ENCODE measurements at regions not wholly inside any gene's neighbourhood (a gene's known extent, or its start where the extent isn't known, plus 50 kb on each side); places are given as distances from the start of the nearest gene placed in this dataset.

DNA sequence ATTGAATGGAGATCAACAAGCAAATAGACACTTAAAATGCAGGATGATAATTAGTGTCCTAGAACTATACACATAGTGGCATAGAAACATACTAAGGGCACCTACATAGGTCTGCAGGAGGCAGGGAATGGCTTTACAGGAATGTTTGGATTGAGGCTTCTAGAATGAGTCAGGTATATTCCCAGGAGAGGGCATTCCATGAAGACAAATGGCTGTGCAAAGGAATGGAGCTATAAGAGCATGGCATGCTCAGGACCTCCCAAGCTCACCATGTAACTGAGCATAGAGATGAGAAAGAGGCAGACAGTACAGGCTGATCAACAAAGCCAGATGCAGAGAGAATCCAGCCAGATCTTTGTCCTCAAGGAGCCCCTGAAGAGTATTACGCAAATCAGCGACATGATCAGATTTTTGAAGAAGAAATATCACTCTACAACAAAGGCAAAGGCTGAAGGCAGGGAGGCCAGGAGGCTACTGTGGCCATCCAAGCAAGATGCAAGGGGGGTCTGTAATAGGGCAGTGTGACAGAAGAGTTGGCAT lies 211.1 kb upstream of the MTNR1B start:
- no peak overlapping the region for H3K4me3 ChIP-seq (ENCODE audit: low read depth, poor library complexity, severe bottlenecking)
- no peak for DNase-seq (ENCODE audit: low spot score in 2 of 2)
- TF ChIP-seq, protein P1, sequence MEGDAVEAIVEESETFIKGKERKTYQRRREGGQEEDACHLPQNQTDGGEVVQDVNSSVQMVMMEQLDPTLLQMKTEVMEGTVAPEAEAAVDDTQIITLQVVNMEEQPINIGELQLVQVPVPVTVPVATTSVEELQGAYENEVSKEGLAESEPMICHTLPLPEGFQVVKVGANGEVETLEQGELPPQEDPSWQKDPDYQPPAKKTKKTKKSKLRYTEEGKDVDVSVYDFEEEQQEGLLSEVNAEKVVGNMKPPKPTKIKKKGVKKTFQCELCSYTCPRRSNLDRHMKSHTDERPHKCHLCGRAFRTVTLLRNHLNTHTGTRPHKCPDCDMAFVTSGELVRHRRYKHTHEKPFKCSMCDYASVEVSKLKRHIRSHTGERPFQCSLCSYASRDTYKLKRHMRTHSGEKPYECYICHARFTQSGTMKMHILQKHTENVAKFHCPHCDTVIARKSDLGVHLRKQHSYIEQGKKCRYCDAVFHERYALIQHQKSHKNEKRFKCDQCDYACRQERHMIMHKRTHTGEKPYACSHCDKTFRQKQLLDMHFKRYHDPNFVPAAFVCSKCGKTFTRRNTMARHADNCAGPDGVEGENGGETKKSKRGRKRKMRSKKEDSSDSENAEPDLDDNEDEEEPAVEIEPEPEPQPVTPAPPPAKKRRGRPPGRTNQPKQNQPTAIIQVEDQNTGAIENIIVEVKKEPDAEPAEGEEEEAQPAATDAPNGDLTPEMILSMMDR (IDR thresholded peaks at IDR 0.05): no peak
- no peak for TF ChIP-seq POLR2A (IDR thresholded peaks at IDR 0.05)
- intact Hi-C loops (cut with DNase I; ENCODE audit: low total_unique reads): no loop called here
- WGBS, 2 donors: 84 to 96% methylated on average over 2 of the region's 2 CpGs

DNA sequence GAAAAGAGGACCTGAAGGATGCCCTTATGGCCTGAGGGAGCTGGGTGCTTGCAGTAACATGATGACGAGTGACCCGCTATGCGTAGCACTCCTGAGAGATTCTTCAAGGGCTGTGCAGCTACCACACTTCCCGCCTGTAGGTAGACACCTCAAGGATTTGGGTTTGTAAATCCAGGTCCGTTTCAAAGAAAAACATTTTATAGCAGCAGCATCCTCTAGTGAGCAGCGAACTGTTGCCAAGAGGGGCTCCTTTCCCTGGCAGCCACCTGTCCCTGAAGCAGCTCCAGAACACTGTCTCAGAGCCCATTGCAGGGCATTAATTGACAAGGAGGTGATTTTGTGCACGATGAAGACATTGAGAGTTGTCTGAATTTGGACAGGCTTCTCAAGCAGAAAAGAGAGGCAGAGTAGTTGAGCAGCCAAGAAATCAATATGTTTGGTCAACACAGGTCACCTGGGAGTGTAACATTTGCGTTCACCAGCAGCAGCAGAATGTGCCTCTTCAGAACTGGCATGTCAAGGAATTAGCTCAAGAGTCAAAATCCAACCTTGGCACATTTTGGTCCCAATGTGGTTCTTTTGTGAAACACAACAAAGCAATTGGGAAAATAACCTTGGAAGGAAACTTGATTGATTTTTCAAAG lies 209.8 kb upstream of the MTNR1B start:
- no peak for DNase-seq (ENCODE audit: low spot score in 2 of 2)
- intact Hi-C loops (cut with DNase I; ENCODE audit: low total_unique reads): no loop called here
- 86 to 89% methylated on average over 8 of the region's 8 CpGs for WGBS, 2 donors
- TF ChIP-seq, protein P1 (IDR thresholded peaks at IDR 0.05): no peak
- no peak for TF ChIP-seq POLR2A (IDR thresholded peaks at IDR 0.05)
- H3K4me3 ChIP-seq (ENCODE audit: low read depth, poor library complexity, severe bottlenecking): no peak overlapping the region

DNA sequence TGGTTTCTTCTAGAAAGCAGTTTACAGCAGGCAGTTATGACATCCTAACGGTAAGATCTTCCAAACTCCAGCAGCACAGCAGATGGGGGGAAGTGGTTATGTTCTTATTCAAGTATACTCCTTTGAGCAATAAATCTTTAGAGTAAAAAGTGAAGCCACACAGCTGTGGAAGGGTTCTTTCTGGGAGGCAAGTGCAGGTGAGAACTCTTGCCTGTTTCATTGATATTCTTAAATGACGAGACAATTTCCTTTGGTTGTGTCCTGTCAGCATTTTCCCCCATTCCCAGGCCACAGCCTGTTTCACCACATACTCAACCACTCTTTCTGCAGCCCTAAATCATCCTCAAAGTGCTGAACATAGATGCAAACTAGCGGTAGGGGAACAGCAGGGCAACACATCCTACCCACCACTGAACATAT lies 207.3 kb upstream of the MTNR1B start:
- no peak for TF ChIP-seq POLR2A (IDR thresholded peaks at IDR 0.05)
- TF ChIP-seq, protein P1 (IDR thresholded peaks at IDR 0.05): no peak
- 56 to 69% methylated on average over 3 of the region's 3 CpGs for WGBS, 2 donors
- DNase-seq (ENCODE audit: low spot score in 2 of 2): no peak
- H3K4me3 ChIP-seq (ENCODE audit: low read depth, poor library complexity, severe bottlenecking): no peak overlapping the region
- intact Hi-C loops (cut with DNase I; ENCODE audit: low total_unique reads): no loop called here

DNA sequence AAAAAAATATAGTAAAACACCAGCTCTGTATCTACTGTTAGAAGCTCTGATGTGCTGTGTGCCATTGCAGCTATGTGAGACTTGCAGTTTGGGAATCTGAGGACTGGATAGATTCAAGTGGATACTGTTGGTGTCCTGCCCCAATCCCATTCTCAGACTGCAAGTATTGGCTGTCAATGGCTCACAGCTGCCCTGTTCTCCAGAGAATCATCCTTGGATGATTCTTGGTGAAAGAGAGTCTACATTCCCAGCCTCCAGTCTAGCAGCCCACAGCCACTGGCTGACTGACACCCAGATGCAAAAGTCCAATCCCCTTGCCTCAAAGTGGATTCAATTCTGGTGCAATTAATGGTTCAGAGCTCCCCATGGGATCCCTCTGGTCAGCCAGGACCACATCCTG lies 206.1 kb upstream of the MTNR1B start:
- DNase-seq (ENCODE audit: low spot score in 2 of 2): no peak
- H3K4me3 ChIP-seq (ENCODE audit: low read depth, poor library complexity, severe bottlenecking): no peak overlapping the region
- intact Hi-C loops (cut with DNase I; ENCODE audit: low total_unique reads): no loop called here
- TF ChIP-seq, protein P1 (IDR thresholded peaks at IDR 0.05): no peak
- no peak for TF ChIP-seq POLR2A (IDR thresholded peaks at IDR 0.05)

DNA sequence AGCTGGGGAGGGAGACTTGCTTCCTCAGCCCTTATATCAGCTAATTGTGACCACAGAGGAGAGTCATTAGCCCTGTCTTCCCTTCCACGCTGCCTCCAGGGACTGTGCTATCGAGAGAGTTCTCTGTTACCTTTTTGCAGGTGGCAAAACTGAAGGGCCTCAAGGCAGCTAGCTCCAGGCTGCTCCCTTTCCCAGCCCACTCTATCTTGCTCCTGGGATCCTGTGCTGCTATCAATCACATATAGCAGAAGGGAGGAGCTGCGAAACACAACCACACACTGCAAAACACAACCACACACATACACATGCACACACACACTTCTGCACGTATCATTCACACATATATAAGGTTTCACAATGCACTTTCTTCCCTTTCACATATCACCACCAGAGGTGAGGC lies 205.3 kb upstream of the MTNR1B start:
- DNase-seq (ENCODE audit: low spot score in 2 of 2): no peak
- TF ChIP-seq POLR2A (IDR thresholded peaks at IDR 0.05): no peak
- TF ChIP-seq, protein P1 (IDR thresholded peaks at IDR 0.05): no peak
- 75 to 83% methylated on average over 4 of the region's 4 CpGs for WGBS, 2 donors
- no peak overlapping the region for H3K4me3 ChIP-seq (ENCODE audit: low read depth, poor library complexity, severe bottlenecking)
- intact Hi-C loops (cut with DNase I; ENCODE audit: low total_unique reads): no loop called here
